Esophagus muscularis mucosa (tissue), 4 donors: ENCODE measurements at regions not wholly inside any gene's neighbourhood (a gene's known extent, or its start where the extent isn't known, plus 50 kb on each side); places are given as distances from the start of the nearest gene placed in this dataset.
"Not testable (repeated sequence)": the region's sequence is repeated elsewhere in the genome, so short reads cannot be mapped to it uniquely, and the experiment has no call there.

ENCODE experiments used
- DNase-seq: peaks from one replicate; pipeline ENCODE4 v3.0.0-alpha.2; 2017; ENCODE audit errors: extremely low spot score
- H3K27ac ChIP-seq, 4 donors: fragments of 200-600 bp; sonication (generic); replicated peaks in 1 of 4; 1 replicate in 3 of 4; 2 replicates in 1 of 4; pipeline ENCODE4 v1.5.1; 2016 to 2019; ENCODE audit warnings: mild to moderate bottlenecking in 1 of 4
- H3K27me3 ChIP-seq, 4 donors: fragments of 200-600 bp; sonication (generic); one replicate each; pipeline versions ENCODE4 v1.5.1 to v1.6.0; 2016 to 2019
- H3K36me3 ChIP-seq, 4 donors: fragments of 200-600 bp; sonication (generic); one replicate each; pipeline ENCODE4 v1.5.1; 2016 to 2019
- H3K4me1 ChIP-seq, 4 donors: fragments of 200-600 bp; sonication (generic); one replicate each; pipeline ENCODE4 v1.5.1; 2016 to 2019
- H3K4me3 ChIP-seq, 4 donors: fragments of 200-600 bp; sonication (generic); 1 replicate in 2 of 4; 2 replicates in 2 of 4; pipeline ENCODE4 v1.5.1; 2016 to 2019; ENCODE audit warnings: mild to moderate bottlenecking in 4 of 4, moderate library complexity in 1 of 4
- H3K9me3 ChIP-seq, 4 donors: fragments of 200-600 bp; sonication (generic); 1 replicate in 3 of 4; 2 replicates in 1 of 4; pipeline ENCODE4 v1.5.1; 2016 to 2019
- CTCF ChIP-seq, 3 experiments: fragments of 200-600 bp in 2 of 3; fragments of 450-650 bp in 1 of 3; sonication (generic) in 2 of 3; IDR thresholded peaks; one replicate each; pipeline ENCODE4 v1.5.1; 2017 to 2019; ENCODE audit warnings: antibody characterized with exemption in 3 of 3, mild to moderate bottlenecking in 2 of 3, moderate library complexity in 1 of 3
- EP300 ChIP-seq: sonication (generic); formaldehyde crosslinking; IDR thresholded peaks from one replicate; pipeline ENCODE4 v1.6.1; 2017; ENCODE audit warnings: antibody characterized with exemption
- POLR2A ChIP-seq: fragments of 450-650 bp; IDR thresholded peaks from one replicate; pipeline ENCODE4 v1.6.1; 2017; ENCODE audit warnings: antibody characterized with exemption, moderate library complexity, mild to moderate bottlenecking, low read depth
- POLR2AphosphoS5 ChIP-seq, 2 donors: sonication (generic); formaldehyde crosslinking; IDR thresholded peaks; one replicate each; pipeline ENCODE4 v1.6.1; 2017; ENCODE audit warnings: antibody characterized with exemption in 2 of 2
- WGBS: methylation state at CpG from one replicate; pipeline ENCODE4 v1.1.5; 2018; 5-methylcytosine and 5-hydroxymethylcytosine counted together
- intact Hi-C: fragments of 100-400 bp; cut with DNase I; formaldehyde crosslinking; loops from one replicate; pipeline ENCODE4 v1.15.1; 2023

DNA sequence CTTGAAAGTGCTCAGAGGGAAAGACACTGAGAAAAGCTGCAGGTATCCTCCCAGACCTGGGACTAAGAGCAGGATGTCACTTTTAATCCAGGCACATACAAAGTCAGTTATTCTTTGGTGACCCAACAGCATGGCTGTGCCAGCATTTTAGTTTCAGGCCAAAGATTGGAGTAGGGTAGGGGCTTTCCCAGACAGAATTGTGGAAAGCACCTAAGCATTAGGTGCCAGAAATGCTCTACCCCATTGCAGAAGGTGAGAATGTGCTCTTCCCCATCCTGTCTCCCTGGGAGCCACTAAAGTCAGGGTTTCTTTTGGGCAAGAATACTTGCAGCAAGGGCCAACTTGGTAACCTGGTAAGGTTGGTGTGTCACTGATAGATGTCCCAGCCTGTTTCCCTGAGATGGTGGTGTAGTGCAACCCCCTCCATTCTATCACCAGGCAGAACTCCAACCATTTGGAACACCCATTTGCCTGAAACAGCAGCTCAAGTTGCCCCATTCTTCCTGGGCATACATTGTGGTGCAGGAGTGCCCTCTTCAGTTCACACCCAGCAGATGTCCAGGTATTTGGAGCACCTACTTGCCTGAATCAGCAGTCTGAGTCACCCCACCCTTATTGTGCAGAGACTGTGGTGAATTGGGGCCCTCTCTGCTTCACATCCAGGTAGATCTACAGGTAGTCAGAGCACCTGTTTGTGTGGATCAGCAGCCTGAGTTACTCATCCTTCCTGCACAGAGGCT lies 183.5 kb downstream of the ZC4H2 start:
- no peak overlapping the region for H3K4me3 ChIP-seq
- peaks cover 0 to 7% (median 0%) of the 10 kb centered on the region in 4 donors for H3K9me3 ChIP-seq
- DNase-seq = no peak
- H3K36me3 ChIP-seq = no peaks in the 10 kb centered on the region
- TF ChIP-seq POLR2AphosphoS5 (IDR thresholded peaks at IDR 0.05) (no peak), CTCF (IDR thresholded peaks at IDR 0.05) (no peak), EP300 (no peak), POLR2A (no peak)
- H3K27me3 ChIP-seq = no peaks in the 10 kb centered on the region
- intact Hi-C loops = no loop called here
- H3K4me1 ChIP-seq = no peaks in the 10 kb centered on the region
- H3K27ac ChIP-seq = no peak overlapping the region

- 64% methylated on average over 5 of the region's 5 CpGs for WGBS
- intact Hi-C loops = loop anchor here (10.0 kb wide), 1 partner anchor 58 kb away; no protein-coding TSS in a partner anchor
- no peaks in the 10 kb centered on the region for H3K27me3 ChIP-seq
- no peaks in the 10 kb centered on the region for H3K4me1 ChIP-seq
- H3K27ac ChIP-seq = no peak overlapping the region
- peaks cover 0 to 17% (median 3%) of the 10 kb centered on the region in 4 donors for H3K9me3 ChIP-seq
- no peak overlapping the region for H3K4me3 ChIP-seq
- no peak for DNase-seq
- no peaks in the 10 kb centered on the region for H3K36me3 ChIP-seq
- TF ChIP-seq CTCF (IDR thresholded peaks at IDR 0.05) (no peak), POLR2AphosphoS5 (IDR thresholded peaks at IDR 0.05) (no peak), POLR2A (no peak), EP300 (no peak)
Measured at GRCh38 chrX:64782923-64783322, 193.3 kb downstream of the ZC4H2 start.

- intact Hi-C loops = no loop called here
- no peak for DNase-seq
- H3K4me1 ChIP-seq = no peaks in the 10 kb centered on the region
- TF ChIP-seq POLR2A = no peak
- H3K27ac ChIP-seq = no peak overlapping the region
- H3K36me3 ChIP-seq = no peaks in the 10 kb centered on the region
- no peaks in the 10 kb centered on the region for H3K9me3 ChIP-seq
- no peak overlapping the region for H3K4me3 ChIP-seq
- H3K27me3 ChIP-seq = no peaks in the 10 kb centered on the region
- 72% methylated on average over 4 of the region's 4 CpGs for WGBS
Measured at GRCh38 chrX:64758047-64758446, 218.2 kb downstream of the ZC4H2 start.

DNA sequence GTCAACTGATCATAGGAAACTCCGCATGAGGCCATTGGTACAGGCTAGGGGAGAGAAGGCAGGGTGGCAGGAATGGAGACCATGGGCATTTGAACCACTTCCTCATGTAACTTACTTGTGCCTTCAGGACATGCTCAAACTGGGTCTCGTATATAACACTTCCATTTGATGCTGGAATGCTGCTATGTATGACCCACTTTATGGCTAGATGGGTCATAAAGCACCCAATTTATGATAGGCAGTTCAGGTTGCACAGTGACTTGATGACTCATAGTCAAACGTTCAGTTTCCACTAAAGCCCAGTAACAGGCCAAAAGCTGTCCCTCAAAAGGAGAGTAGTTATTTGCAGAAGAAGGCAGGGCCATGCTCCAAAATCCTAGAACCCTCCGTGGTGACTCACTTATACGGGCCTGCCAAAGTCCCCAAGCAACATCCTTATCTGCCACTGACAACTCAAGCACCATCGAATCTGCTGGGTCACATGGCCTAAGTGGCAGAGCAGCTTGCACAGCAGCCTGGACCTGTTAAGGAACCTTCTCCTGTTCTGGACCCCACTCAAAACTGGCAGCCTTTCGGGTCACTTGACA lies 236.4 kb downstream of the ZC4H2 start:
- Histone ChIP-seq H3K9me3 (no peaks in the 10 kb centered on the region), H3K27ac (no peak overlapping the region), H3K36me3 (no peaks in the 10 kb centered on the region), H3K27me3 (no peaks in the 10 kb centered on the region), H3K4me3 (no peak overlapping the region), H3K4me1 (no peaks in the 10 kb centered on the region)
- DNase-seq = no peak
- 69% methylated on average over 7 of the region's 7 CpGs for WGBS
- intact Hi-C loops = no loop called here
- no peak for TF ChIP-seq POLR2AphosphoS5 (IDR thresholded peaks at IDR 0.05)
- TF ChIP-seq POLR2A = no peak
- TF ChIP-seq EP300 = no peak
- TF ChIP-seq CTCF (IDR thresholded peaks at IDR 0.05) = no peak

DNA sequence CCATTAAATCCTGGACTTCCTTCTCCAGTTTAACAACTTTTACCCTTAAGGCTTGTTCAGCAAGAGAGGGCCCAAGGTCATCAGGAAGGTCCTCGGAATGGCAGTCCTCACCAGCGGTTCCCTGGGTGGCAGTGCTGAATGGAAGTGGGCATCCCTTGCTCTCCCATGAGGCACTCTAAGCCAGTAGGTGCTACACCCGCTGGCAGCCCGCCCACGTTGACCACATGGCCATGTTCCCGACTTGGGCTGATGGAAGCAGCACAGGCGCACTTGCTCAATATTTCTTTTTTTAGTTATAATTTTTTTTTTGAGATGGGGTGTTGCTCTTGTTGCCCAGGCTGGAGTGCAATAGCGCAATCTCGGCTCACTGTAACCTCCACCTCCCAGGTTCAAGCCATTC lies 277.9 kb downstream of the ZC4H2 start:
- TF ChIP-seq POLR2A (no peak), POLR2AphosphoS5 (IDR thresholded peaks at IDR 0.05) (no peak), CTCF (IDR thresholded peaks at IDR 0.05) (no peak)
- no peaks in the 10 kb centered on the region for H3K36me3 ChIP-seq
- no peaks in the 10 kb centered on the region for H3K27me3 ChIP-seq
- 81% methylated on average over 9 of the region's 9 CpGs for whole genome bisulfite sequencing
- H3K9me3 ChIP-seq = peaks cover 0 to 21% (median 0%) of the 10 kb centered on the region in 4 donors
- no peak for DNase-seq
- H3K4me1 ChIP-seq = no peaks in the 10 kb centered on the region
- no peak overlapping the region for H3K27ac ChIP-seq
- intact Hi-C loops = no loop called here
- no peak overlapping the region for H3K4me3 ChIP-seq

DNA sequence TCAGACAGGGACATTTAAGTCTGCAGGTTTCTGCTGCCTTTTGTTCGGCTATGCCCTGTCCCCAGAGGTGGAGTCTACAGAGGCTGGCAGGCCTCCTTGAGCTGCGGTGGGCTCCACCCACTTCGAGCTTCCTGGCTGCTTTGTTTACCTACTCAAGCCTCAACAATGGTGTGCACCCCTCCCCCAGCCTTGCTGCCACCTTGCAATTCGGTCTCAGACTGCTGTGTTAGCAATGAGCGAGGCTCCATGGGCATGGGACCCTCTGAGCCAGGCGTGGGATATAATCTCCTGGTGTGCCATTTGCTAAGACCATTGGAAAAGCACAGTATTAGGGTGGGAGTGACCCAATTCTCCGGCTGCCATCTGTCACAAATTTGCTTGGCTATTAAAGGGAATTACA lies 280.9 kb downstream of the ZC4H2 start:
- H3K27me3 ChIP-seq, H3K27ac ChIP-seq, H3K4me1 ChIP-seq, H3K4me3 ChIP-seq, H3K9me3 ChIP-seq, intact Hi-C loops, DNase-seq, H3K36me3 ChIP-seq: not testable (repeated sequence)
- WGBS = 89% methylated on average over 4 of the region's 7 CpGs
